GM21447 (cell line): ENCODE measurements at regions not wholly inside any gene's neighbourhood (a gene's known extent, or its start where the extent isn't known, plus 50 kb on each side); places are given as distances from the start of the nearest gene placed in this dataset.

ENCODE experiments used
- ATAC-seq: cut with Tn5 transposase; IDR thresholded peaks from one replicate; pipeline ENCODE4 v1.9.1; 2021; ENCODE audit not compliant: unreplicated experiment

- no peak for ATAC-seq
Measured at GRCh38 chr4:1499465-1499864, 93.2 kb upstream of the NKX1-1 start.

GRCh38 chr4:1497189-1497801 is 91.1 kb upstream of the NKX1-1 start:
- ATAC-seq, result no peak

GRCh38 chr4:1496116-1496642 is 89.9 kb upstream of the NKX1-1 start:
- ATAC-seq, result no peak

- no peak for ATAC-seq
Measured at GRCh38 chr4:1495416-1496115, 89.3 kb upstream of the NKX1-1 start.

GRCh38 chr4:1494416-1495315 is 88.4 kb upstream of the NKX1-1 start:
- ATAC-seq, result no peak

- no peak for ATAC-seq
Measured at GRCh38 chr4:1493540-1494287, 87.5 kb upstream of the NKX1-1 start.

- ATAC-seq, result no peak
Measured at GRCh38 chr4:1492651-1493539, 86.7 kb upstream of the NKX1-1 start.

- no peak for ATAC-seq
Measured at GRCh38 chr4:1492142-1492457, 85.9 kb upstream of the NKX1-1 start.

- ATAC-seq, result no peak
Measured at GRCh38 chr4:1491328-1492141, 85.3 kb upstream of the NKX1-1 start.

GRCh38 chr4:1490654-1491327 is 84.5 kb upstream of the NKX1-1 start:
- ATAC-seq, result no peak

GRCh38 chr4:1490011-1490653 is 83.9 kb upstream of the NKX1-1 start:
- ATAC-seq, result no peak

- no peak for ATAC-seq
Measured at GRCh38 chr4:1489639-1489995, 83.4 kb upstream of the NKX1-1 start.

- ATAC-seq, result no peak
Measured at GRCh38 chr4:1488831-1489638, 82.8 kb upstream of the NKX1-1 start.

- ATAC-seq, result no peak
Measured at GRCh38 chr4:1488357-1488756, 82.1 kb upstream of the NKX1-1 start.

GRCh38 chr4:1487761-1488160 is 81.5 kb upstream of the NKX1-1 start:
- no peak for ATAC-seq

- no peak for ATAC-seq
Measured at GRCh38 chr4:1487106-1487505, 80.9 kb upstream of the NKX1-1 start.

GRCh38 chr4:1485280-1485679 is 79.0 kb upstream of the NKX1-1 start:
- no peak for ATAC-seq
